HFFc6 (cell line): ENCODE measurements at regions not wholly inside any gene's neighbourhood (a gene's known extent, or its start where the extent isn't known, plus 50 kb on each side); places are given as distances from the start of the nearest gene placed in this dataset.

ENCODE experiments used
- DNase-seq: peaks from one replicate; pipeline ENCODE4 v3.0.0-alpha.2; 2018
- H3K27ac Mint-ChIP-seq: 2 replicates; pipeline ENCODE4 v1.8.0; 2020; ENCODE audit warnings: mild to moderate bottlenecking, mixed read lengths
- H3K27me3 Mint-ChIP-seq: 2 replicates; pipeline ENCODE4 v1.8.0; 2021; ENCODE audit warnings: mild to moderate bottlenecking, moderate library complexity, mixed read lengths; ENCODE audit not compliant: insufficient read depth
- H3K36me3 Mint-ChIP-seq: 2 replicates; pipeline ENCODE4 v1.8.0; 2021; ENCODE audit warnings: low read depth, mixed read lengths
- H3K4me1 Mint-ChIP-seq: 2 replicates; pipeline ENCODE4 v1.8.0; 2020; ENCODE audit warnings: low read depth, mixed read lengths
- H3K4me3 Mint-ChIP-seq: 2 replicates; pipeline ENCODE4 v1.8.0; 2020; ENCODE audit warnings: mild to moderate bottlenecking, moderate library complexity, mixed read lengths
- H3K9me3 Mint-ChIP-seq: 2 replicates; pipeline ENCODE4 v1.8.0; 2020; ENCODE audit warnings: mild to moderate bottlenecking, mixed read lengths
- TF ChIP-seq, protein P1 (sequence below): fragments of 200-600 bp; sonication (generic); IDR thresholded peaks from 2 replicates; pipeline ENCODE4 v1.5.0; 2021; ENCODE audit warnings: antibody characterized with exemption, mild to moderate bottlenecking

DNA sequence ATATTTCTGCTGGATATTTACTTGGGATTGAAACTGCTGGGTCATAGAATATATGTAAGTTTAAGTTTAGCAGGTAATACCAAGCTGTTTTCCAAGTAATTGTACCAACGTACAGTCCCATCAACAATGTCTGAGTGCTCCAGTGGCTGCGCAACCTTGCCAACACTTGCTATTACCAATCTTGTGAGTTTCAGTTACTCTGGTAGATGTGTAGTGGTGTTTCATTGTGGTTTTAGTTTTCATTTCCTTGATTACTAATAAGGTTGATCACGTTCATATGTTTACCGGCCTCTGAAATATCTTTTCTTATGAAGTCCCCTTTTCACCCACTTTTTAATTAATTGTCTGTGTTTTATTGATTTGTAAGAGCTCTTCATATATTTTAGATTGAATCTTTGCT, 370.6 kb upstream of the CADM1 start:
- DNase-seq, result no peak
- Mint-ChIP-seq H3K4me1 (no peaks in the 10 kb centered on the region), H3K9me3 (peaks cover 43% of the 10 kb centered on the region), H3K27ac (no peak overlapping the region), H3K4me3 (no peak overlapping the region), H3K36me3 (no peaks in the 10 kb centered on the region), H3K27me3 (no peaks in the 10 kb centered on the region)
- TF ChIP-seq, protein P1, sequence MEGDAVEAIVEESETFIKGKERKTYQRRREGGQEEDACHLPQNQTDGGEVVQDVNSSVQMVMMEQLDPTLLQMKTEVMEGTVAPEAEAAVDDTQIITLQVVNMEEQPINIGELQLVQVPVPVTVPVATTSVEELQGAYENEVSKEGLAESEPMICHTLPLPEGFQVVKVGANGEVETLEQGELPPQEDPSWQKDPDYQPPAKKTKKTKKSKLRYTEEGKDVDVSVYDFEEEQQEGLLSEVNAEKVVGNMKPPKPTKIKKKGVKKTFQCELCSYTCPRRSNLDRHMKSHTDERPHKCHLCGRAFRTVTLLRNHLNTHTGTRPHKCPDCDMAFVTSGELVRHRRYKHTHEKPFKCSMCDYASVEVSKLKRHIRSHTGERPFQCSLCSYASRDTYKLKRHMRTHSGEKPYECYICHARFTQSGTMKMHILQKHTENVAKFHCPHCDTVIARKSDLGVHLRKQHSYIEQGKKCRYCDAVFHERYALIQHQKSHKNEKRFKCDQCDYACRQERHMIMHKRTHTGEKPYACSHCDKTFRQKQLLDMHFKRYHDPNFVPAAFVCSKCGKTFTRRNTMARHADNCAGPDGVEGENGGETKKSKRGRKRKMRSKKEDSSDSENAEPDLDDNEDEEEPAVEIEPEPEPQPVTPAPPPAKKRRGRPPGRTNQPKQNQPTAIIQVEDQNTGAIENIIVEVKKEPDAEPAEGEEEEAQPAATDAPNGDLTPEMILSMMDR, result no peak

DNA sequence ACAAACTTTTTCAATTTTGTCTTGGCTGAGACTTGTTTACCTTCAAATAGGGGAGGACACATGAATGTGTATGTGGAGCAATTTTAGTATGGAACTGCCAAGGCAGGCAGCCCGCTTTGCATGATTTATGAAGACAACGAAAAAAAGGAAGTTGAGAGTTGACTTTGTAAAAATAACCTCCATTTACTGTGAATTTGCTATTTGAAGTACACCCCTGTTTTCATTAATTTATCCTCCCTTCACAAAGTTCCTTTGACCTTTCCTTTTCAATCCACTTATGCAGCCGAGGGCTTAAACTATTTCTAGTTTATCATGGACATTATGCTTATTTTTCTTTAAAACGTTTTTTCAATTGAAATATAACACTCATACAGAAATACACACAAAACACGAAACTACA, 369.6 kb upstream of the CADM1 start:
- DNase-seq, result no peak
- no peak overlapping the region for H3K27ac Mint-ChIP-seq
- peaks cover 51% of the 10 kb centered on the region for H3K9me3 Mint-ChIP-seq
- H3K4me1 Mint-ChIP-seq, result no peaks in the 10 kb centered on the region
- TF ChIP-seq, protein P1, result no peak
- H3K27me3 Mint-ChIP-seq, result no peaks in the 10 kb centered on the region
- no peaks in the 10 kb centered on the region; the same call in 1 of the 2 replicates for H3K36me3 Mint-ChIP-seq
- no peak overlapping the region for H3K4me3 Mint-ChIP-seq

DNA sequence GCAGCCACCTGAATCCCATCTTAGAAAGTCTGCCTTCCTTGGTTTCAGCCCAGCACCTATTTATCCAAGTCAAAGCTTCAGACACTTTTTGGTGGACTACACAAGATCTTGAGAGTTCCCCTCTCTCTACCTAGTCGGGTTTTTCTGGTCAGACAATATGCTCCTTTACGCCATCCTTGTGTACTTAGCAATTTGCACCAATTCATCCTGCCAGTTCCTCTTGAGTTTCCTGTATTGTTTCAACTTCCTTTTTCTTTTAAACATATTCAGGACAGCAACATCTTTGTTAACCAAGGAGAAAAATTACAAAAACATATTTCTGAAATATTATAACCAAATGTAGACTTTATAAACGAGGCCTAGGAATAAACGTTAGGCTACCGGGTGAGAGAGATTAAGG, 368.2 kb upstream of the CADM1 start:
- Mint-ChIP-seq H3K27ac (no peak overlapping the region), H3K4me1 (no peaks in the 10 kb centered on the region), H3K9me3 (peaks cover 48% of the 10 kb centered on the region), H3K27me3 (no peaks in the 10 kb centered on the region), H3K4me3 (no peak overlapping the region), H3K36me3 (no peaks in the 10 kb centered on the region; the same call in 1 of the 2 replicates)
- TF ChIP-seq, protein P1, result no peak
- DNase-seq, result no peak

DNA sequence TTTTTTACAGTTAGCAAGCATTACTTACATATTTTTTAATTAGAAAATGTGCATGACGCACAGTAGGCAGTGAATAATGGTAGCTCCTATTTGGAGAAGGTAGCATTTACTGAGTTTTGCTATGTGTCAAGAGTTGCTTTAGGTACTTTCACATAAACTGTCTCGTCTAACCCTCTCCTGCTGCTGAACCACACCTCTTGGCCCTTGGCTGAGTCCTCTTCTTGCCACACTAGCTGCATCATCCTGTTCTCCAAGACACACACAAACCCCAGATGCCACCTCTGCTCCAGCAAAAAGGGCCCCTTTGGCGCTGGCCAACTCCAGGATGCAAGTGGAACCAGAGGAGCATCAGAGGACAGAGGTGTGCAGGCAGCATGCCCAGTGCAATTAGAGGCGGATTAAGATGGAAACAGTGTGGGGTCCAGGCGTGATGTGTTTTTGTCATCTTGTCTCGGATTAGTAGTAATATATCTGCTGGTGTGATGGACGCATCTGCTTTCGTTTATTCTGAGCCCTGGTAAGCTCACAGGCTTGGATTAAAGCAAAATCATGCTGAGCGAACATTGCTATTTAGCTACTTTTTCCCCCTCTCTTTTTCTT, 367.0 kb upstream of the CADM1 start:
- Mint-ChIP-seq H3K36me3 (no peaks in the 10 kb centered on the region; the same call in 1 of the 2 replicates), H3K27ac (no peak overlapping the region), H3K4me1 (no peaks in the 10 kb centered on the region), H3K9me3 (peaks cover 58% of the 10 kb centered on the region), H3K4me3 (no peak overlapping the region), H3K27me3 (no peaks in the 10 kb centered on the region)
- DNase-seq, result no peak
- TF ChIP-seq, protein P1, result no peak

DNA sequence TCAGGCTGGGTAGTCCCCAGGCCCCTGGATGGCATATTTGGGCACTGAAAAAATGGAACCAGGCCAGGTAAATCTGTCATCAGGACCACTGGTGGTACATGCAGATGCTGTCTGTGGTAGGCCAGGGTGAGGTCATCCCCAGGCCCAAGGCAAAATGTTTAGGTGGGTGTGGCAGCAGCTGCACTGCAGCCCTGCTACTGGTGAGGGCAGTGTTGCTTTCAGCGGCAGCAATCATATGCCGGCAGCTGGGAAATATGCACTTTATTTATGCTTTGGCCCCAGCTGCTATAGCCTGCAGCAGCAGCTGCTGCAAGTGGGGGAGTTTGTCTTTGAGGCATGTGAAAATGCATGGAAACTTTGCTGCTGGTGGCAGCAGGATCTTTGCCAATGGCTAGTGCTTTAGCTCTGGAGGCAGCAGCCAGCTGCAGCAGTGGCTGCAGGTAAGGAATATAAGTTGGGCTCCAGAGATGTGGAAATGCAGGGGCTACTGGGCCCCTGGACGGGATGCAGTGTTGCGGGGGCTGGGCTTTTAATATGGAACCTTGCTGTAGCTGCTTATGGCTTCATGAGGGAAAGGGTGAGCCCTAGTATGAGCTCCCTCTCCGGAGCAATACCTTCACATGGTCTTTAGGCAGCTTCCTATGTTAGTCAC, 365.7 kb upstream of the CADM1 start:
- Mint-ChIP-seq H3K36me3 (no peaks in the 10 kb centered on the region; the same call in 1 of the 2 replicates), H3K27ac (no peak overlapping the region), H3K27me3 (no peaks in the 10 kb centered on the region), H3K9me3 (peaks cover 67% of the 10 kb centered on the region), H3K4me1 (no peaks in the 10 kb centered on the region), H3K4me3 (no peak overlapping the region)
- TF ChIP-seq, protein P1, result no peak
- no peak for DNase-seq
